PC-9 (cell line): ENCODE measurements at regions not wholly inside any gene's neighbourhood (a gene's known extent, or its start where the extent isn't known, plus 50 kb on each side); places are given as distances from the start of the nearest gene placed in this dataset.

Experiments used
- EZH2 ChIP-seq: fragments of 200-600 bp; sonication (generic); IDR thresholded peaks from 2 replicates; pipeline ENCODE4 v1.8.0; 2017; ENCODE audit warnings: antibody characterized with exemption, low read depth
- TF ChIP-seq, protein P1 (sequence below): fragments of 200-600 bp; sonication (generic); conservative IDR thresholded peaks from 2 replicates; pipeline ENCODE4 v1.6.1; 2017; ENCODE audit warnings: mixed run types, antibody characterized with exemption, mild to moderate bottlenecking, moderate library complexity

DNA sequence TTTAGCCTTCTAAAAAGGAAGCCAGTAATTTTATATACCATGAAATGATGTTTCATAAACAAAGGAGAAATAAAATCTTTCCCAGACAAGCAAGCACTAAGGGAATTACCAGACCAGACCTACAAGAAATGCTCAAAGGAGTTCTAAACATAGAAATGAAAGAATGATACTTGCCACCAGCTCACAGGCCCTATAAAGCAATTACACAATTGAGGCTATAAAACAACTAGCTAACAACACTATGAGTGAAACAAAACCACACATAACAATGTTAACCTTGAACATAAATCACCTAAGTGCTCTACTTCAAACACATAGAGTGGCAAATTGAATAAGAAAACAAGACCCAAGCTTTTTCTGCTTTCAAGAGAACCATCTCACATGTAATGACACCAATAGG is 123.8 kb downstream of the BARHL2 start:
- TF ChIP-seq EZH2 = no peak
- TF ChIP-seq, protein P1, sequence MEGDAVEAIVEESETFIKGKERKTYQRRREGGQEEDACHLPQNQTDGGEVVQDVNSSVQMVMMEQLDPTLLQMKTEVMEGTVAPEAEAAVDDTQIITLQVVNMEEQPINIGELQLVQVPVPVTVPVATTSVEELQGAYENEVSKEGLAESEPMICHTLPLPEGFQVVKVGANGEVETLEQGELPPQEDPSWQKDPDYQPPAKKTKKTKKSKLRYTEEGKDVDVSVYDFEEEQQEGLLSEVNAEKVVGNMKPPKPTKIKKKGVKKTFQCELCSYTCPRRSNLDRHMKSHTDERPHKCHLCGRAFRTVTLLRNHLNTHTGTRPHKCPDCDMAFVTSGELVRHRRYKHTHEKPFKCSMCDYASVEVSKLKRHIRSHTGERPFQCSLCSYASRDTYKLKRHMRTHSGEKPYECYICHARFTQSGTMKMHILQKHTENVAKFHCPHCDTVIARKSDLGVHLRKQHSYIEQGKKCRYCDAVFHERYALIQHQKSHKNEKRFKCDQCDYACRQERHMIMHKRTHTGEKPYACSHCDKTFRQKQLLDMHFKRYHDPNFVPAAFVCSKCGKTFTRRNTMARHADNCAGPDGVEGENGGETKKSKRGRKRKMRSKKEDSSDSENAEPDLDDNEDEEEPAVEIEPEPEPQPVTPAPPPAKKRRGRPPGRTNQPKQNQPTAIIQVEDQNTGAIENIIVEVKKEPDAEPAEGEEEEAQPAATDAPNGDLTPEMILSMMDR = no peak
